M059J (cell line): ENCODE measurements at regions not wholly inside any gene's neighbourhood (a gene's known extent, or its start where the extent isn't known, plus 50 kb on each side); places are given as distances from the start of the nearest gene placed in this dataset.
"Not testable (repeated sequence)": the region's sequence is repeated elsewhere in the genome, so short reads cannot be mapped to it uniquely, and the experiment has no call there.

Experiments
- DNase-seq: peaks from one replicate; pipeline ENCODE4 v3.0.0-alpha.2; 2012; ENCODE audit warnings: low read depth

GRCh38 chr6:100322886-100323285 is 141.8 kb downstream of the SIM1 start:
- no peak for DNase-seq

DNA sequence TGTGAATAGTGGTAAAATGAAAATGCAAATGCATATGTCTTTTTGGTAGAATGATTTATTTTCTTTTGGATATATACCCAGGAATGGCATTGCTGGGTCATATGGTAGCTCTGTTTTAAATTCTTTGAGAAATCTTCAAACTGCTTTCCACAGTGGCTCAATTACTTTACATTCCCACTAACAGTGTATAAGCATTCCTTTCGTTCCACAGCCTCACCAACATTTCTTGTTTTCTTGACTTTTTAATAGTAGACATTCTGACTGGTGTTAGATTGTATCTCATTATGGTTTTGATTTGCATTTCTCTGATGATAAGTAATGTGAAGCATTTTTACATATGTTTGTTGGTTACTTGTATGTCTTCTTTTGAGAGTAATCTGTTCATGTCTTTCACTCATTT is 144.0 kb downstream of the SIM1 start:
- DNase-seq, result no peak

- DNase-seq, result peak; percentile 29
Measured at GRCh38 chr6:100317031-100317430, 147.7 kb downstream of the SIM1 start.

DNA sequence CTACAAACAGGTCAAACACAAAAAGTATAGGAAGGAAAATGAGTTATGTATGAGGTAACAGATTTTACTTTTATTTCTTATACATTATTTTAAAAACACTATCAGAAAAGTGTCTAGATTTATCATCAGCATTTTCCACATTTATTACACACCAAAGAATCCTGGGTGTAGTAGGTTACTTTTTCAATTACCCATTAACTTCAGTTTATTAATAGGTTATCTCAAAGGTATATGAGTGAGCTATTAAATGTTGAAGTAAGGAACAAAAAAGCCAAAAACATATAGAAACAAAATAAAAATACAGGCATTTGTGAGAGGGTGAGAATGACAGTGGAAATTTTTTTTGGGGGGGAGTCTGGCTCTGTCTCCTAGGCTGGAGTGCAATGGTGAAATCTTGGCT is 150.5 kb downstream of the SIM1 start:
- no peak for DNase-seq

DNA sequence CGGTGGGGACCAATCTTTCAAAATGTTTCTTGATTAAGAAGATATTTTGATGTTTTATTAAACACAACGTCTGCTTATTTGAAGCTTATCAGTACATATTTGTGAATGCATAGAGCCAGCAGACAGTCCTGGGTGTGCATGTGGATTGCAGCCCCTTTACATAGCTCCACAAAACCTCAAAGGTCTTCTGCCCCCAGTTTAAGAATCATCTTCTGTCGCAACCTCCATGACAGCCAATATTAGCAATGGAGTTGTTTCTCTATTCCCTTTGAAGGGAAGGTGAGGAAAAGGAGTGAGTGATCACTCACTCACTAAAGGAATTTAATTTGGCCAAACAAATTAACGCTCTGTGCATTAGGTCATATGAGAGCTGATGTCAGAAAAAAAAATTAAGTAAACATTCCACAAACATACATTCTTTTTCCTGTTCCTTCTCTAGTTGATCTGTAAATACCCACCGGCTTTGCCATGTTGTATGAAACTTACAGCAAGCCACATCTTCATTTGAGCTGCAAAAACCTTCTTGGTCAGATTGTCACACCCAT is 152.9 kb downstream of the SIM1 start:
- DNase-seq, result no peak

GRCh38 chr6:100309174-100309573 is 155.5 kb downstream of the SIM1 start:
- DNase-seq, result no peak

DNA sequence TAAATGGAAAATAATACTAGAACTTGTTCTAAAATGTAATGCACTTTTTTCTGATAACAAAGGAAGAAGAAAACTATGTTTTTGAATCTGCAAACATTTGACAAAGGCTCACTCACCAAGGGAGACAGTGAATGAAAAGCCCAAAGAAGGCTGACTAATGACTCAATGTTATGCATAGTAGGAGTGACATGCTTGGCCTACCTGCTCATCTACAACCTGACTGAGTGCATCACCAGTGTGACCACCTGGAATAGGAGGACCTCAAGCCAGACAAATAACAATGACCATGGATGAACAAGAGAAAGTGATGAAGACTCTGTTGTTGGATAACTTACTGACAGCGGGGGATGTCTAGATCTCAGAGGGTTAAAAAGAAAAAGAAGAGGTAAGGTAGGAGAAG is 157.2 kb downstream of the SIM1 start:
- no peak for DNase-seq

GRCh38 chr6:100305209-100305869 is 159.4 kb downstream of the SIM1 start:
- DNase-seq, result no peak

DNA sequence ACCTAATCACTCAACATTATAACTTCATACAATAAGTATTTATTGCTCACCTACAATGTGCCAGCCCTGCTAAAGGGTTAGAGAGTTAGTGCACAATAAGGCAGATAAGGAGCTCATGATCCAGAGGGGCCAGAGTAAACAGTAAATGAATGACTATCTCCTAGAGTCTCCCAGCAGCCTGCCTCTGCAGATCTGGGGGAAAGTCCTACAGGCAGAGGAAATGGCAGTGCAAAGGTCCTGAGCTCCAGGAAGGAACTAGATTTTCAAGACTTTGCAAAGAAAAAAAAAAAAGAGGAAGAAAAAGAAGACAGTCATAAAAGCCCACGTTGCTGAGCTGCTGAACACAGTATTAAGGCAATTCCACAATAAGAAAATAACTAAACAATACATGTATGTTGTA is 160.1 kb downstream of the SIM1 start:
- peak; percentile 42 for DNase-seq

- no peak for DNase-seq
Measured at GRCh38 chr6:100301731-100302130, 163.0 kb downstream of the SIM1 start.

DNA sequence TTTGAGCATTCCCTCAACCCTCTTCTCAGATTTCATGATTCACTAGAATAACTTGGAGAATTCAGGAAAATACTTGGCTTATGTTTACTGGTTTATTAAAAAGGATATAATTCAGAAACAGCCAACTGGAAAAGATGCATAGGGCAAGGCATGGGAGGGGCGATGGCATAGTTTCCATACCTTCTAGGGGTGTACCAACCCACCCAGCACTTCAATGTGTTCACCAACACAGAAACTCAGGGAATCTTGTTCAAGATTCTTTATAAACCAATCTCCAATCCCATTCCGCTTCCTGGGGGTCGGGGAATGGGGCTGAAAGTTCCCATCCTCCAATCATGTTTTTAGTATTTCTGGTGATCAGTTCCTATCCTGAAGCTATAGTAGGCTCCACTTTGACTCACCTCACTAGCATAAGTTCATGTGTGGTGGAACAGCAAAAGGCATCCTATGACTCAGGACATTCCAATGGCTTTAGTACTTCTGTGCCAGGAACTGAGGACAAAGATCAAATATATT is 164.4 kb downstream of the SIM1 start:
- DNase-seq, result peak; percentile 100

- DNase-seq, result peak; percentile 95
Measured at GRCh38 chr6:100296810-100297544, 167.7 kb downstream of the SIM1 start.

DNA sequence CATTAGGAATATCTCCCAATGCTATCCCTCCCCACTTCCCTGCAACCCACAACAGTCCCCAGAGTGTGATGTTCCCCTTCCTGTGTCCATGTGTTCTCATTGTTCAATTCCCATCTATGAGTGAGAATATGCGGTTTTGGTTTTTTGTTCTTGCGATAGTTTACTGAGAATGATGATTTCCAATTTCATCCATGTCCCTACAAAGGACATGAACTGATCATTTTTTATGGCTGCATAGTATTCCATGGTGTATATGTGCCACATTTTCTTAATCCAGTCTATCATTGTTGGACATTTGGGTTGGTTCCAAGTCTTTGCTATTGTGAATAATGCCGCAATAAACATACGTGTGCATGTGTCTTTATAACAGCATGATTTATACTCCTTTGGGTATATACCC is 169.5 kb downstream of the SIM1 start:
- not testable (repeated sequence) for DNase-seq

DNA sequence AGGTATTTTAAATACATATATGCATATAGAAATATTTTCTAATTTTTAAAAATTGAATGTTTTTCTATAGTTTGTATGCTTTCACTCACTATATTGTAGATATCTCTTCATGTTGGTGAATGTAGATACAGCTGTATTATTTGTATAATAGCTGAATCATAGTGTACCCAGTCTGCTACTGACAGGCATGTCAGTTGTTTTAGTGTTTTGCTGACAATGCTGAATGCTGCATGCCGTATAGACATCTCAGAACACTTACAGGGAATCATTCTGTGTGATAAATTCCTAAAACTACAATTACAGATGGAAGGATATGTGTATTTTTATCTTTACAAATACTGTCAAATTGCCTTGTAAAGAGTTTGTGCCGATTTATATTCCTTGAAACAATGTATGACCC is 175.4 kb downstream of the SIM1 start:
- DNase-seq, result no peak

DNA sequence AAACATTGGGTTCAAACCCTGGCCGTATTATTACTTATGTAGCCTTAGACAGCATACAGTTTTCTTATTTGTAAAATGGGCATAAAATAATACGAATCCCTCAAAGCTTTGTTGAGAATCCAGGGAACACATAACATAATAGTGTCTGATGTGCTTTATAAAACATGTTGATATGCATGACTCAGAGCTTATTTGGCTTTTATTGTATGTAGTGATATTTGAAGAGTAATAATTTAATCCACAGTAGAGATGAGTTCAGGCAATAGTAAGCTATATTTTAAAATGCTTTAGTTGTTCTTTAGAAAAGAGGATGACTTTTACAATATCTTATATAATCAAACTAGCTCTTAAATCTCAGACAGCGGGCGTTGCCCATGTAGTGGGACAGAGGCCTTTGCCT is 176.4 kb downstream of the SIM1 start:
- DNase-seq, result no peak

GRCh38 chr6:100283285-100283684 is 181.4 kb downstream of the SIM1 start:
- peak; percentile 99 for DNase-seq

GRCh38 chr6:100281471-100281901 is 183.2 kb downstream of the SIM1 start:
- peak; percentile 58 for DNase-seq

DNA sequence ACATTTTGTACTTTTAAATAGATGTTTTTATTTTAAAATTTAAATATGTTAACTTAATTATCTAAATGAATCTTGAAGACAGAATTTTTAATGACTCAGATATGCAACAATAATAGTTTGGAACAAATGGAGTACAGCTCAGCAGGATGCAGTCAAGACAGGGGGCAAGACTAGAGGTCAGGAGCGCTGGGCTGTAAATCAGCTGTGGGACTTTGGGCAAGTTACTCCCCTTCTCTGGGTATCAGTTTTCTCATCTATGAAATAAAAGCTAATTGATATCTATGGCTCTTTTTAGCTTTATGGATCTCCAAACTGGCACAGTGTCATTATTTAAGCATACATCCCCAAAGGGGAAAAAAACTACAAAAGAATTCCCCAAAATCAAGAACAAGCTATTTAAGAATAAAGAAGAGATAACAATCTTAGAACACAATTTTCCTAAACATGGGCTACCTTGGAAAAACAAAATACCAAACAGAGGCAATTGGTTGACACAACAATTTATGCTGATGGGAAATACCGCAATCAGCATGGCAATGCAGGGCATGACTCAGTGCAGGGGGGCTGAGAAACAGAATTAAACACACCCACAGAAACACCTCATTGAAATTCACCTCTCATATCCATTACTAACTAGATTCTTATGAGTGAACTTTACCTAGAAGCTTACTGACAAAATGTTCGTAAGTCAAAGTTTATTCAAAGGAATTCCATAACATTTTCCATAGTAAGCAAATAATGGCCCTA is 188.2 kb downstream of the SIM1 start:
- peak; percentile 92 for DNase-seq

DNA sequence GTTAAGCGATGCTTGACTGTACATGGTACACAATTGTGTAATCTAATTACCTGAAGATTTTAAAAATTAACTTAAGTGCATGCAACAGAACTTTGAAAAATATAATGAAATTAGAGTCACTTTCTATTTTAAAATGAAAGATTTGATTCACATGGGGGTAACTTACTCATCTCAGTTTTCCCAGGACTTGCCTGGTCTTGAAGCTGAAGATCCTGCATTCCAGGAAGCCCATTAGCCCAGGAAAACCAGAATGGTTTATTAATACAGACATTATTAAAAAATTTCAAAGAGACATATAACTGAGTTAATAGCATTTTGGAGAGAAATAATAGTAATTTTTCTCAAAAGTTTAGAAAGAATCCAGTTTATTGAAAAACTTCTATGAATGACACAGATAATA is 190.6 kb downstream of the SIM1 start:
- no peak for DNase-seq

DNA sequence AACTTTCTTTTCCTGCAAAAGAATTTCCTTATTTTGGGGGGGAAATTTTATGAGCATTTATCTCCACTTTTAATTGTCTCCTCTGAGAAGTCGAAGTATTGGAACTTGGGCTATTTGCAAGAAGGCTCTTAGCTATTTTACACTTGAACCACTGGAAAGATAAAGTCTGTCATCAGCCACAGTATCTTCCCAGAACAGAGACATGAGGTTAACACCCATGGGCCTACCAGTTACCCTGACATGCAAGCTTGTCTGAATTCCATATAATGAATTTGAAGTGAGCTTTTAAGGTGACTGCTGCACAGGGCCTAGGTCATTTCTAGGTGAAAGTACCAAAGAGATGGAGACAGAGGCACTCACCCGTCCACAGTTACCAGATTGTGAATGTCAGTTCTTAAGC is 193.1 kb downstream of the SIM1 start:
- DNase-seq, result no peak

GRCh38 chr6:100271202-100271601 is 193.5 kb downstream of the SIM1 start:
- no peak for DNase-seq

DNA sequence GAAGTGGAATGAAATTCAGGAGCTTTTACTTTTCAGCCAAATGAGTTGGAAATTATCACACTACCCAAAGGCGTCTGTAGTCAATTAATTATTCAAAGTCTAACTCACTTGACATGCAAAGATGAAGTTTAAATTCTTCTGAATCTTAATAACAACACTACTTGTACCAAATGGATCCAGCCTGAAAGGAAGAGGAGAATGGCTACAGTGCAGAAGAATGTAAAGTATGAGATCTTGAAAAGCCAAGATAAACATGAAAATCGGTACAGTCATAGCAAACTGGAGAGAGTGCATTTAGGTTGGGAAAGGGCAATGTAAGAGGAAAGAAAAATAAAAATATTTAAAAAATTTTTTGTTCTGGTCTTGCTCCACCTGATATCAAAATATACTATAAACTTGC is 195.5 kb downstream of the SIM1 start:
- peak; percentile 77 for DNase-seq
